D721Med (cell line): ENCODE measurements at regions not wholly inside any gene's neighbourhood (a gene's known extent, or its start where the extent isn't known, plus 50 kb on each side); places are given as distances from the start of the nearest gene placed in this dataset.

Experiments used
- DNase-seq: peaks from one replicate; pipeline ENCODE4 v3.0.0; 2011; ENCODE audit warnings: low spot score; ENCODE audit not compliant: insufficient read length
- FAIRE-seq: peaks from 2 replicates; lab custom pipeline; 2011; peaks lifted over from hg19 to GRCh38; lab: Jason Lieb, UNC
- CTCF ChIP-seq: IDR thresholded peaks from 2 replicates; pipeline ENCODE4 v1.5.1; 2012; ENCODE audit warnings: mild to moderate bottlenecking, control low read depth; ENCODE audit not compliant: insufficient read depth; ENCODE audit errors: missing control alignments

GRCh38 chr3:22334996-22335395 lies 584.0 kb upstream of the ZNF385D start:
- DNase-seq (no peak), FAIRE-seq (no peak)
- TF ChIP-seq CTCF, result no peak

GRCh38 chr3:22349215-22349851 lies 598.3 kb upstream of the ZNF385D start:
- DNase-seq (no peak), FAIRE-seq (peak; percentile 53)
- TF ChIP-seq CTCF, result no peak

GRCh38 chr3:22351806-22352205 lies 600.8 kb upstream of the ZNF385D start:
- FAIRE-seq, result no peak
- no peak for TF ChIP-seq CTCF

GRCh38 chr3:22353126-22353525 lies 602.1 kb upstream of the ZNF385D start:
- no peak for TF ChIP-seq CTCF
- FAIRE-seq (no peak), DNase-seq (no peak)

More at GRCh38 chr3:22351806-22352205, 600.8 kb upstream of the ZNF385D start:
- no peak for DNase-seq

GRCh38 chr3:22358334-22358733 lies 607.3 kb upstream of the ZNF385D start:
- DNase-seq (no peak), FAIRE-seq (no peak)
- TF ChIP-seq CTCF, result no peak

- DNase-seq, result no peak
- FAIRE-seq, result no peak
- no peak for TF ChIP-seq CTCF
Observed at GRCh38 chr3:22360164-22360563, 609.2 kb upstream of the ZNF385D start.

GRCh38 chr3:22360970-22361369 lies 610.0 kb upstream of the ZNF385D start:
- FAIRE-seq (no peak), DNase-seq (no peak)
- no peak for TF ChIP-seq CTCF
